ENCODE measurements at regions not wholly inside any gene's neighbourhood (a gene's known extent, or its start where the extent isn't known, plus 50 kb on each side); places are given as distances from the start of the nearest gene placed in this dataset.

DNA sequence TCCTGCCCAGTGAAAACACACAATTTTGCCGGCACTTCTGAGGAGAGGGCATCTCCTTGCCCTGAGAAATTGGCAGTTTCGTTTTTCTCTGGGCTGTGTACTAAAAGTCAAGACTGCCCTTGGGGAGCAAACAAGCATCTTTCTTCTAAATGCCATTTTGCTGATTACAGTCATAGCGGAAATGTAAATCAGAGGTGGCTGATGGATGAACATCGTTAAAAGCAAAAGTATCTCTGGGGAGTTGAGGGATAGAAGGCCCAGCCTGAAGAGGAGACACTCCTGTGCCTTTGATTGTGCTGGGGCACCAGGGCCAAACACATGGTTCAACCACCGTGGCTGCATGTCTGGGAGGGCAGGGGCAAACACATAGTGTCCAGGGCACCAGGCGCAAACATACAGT is 49.8 kb downstream of the ABCC12 start:
- H3K27ac Mint-ChIP-seq, result no peak overlapping the region
- Histone ChIP-seq H3F3A (ENCODE audit: low read depth) (peaks cover 12% of the 10 kb centered on the region), H3K9me3 (ENCODE audit: low read depth) (no peaks in the 10 kb centered on the region), H3K4me2 (no peak overlapping the region), H3K27me3 (no peaks in the 10 kb centered on the region), H4K20me1 (ENCODE audit: low read depth) (no peaks in the 10 kb centered on the region), H3K79me2 (ENCODE audit: low read depth) (no peaks in the 10 kb centered on the region), H3K27ac (no peak overlapping the region), H3K4me1 (peaks cover 40% of the 10 kb centered on the region), H3K4me3 (no peak overlapping the region), H2AFZ (replicated peaks) (no peak overlapping the region), H3K9ac (no peak overlapping the region), H3K36me3 (no peaks in the 10 kb centered on the region)
- TF ChIP-seq, protein P1, sequence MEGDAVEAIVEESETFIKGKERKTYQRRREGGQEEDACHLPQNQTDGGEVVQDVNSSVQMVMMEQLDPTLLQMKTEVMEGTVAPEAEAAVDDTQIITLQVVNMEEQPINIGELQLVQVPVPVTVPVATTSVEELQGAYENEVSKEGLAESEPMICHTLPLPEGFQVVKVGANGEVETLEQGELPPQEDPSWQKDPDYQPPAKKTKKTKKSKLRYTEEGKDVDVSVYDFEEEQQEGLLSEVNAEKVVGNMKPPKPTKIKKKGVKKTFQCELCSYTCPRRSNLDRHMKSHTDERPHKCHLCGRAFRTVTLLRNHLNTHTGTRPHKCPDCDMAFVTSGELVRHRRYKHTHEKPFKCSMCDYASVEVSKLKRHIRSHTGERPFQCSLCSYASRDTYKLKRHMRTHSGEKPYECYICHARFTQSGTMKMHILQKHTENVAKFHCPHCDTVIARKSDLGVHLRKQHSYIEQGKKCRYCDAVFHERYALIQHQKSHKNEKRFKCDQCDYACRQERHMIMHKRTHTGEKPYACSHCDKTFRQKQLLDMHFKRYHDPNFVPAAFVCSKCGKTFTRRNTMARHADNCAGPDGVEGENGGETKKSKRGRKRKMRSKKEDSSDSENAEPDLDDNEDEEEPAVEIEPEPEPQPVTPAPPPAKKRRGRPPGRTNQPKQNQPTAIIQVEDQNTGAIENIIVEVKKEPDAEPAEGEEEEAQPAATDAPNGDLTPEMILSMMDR (IDR thresholded peaks at IDR 0.05), result no peak
- no peak for TF ChIP-seq EZH2phosphoT487 (IDR thresholded peaks at IDR 0.05)
- no peak for TF ChIP-seq EZH2 (IDR thresholded peaks at IDR 0.05)
- no peaks in the 10 kb centered on the region for H3K36me3 Mint-ChIP-seq
- peaks cover 8% of the 10 kb centered on the region for H3K27me3 Mint-ChIP-seq (ENCODE audit: insufficient read depth, low read depth)
- peaks cover 69% of the 10 kb centered on the region for H3K4me1 Mint-ChIP-seq
- H3K4me3 Mint-ChIP-seq, result peak overlapping the region; percentile 2
- DNase-seq (ENCODE audit: low spot score), result no peak
- peaks cover 4% of the 10 kb centered on the region for H3K9me3 Mint-ChIP-seq

- H3K4me3 ChIP-seq, result no peak overlapping the region
- DNase-seq (ENCODE audit: low spot score), result no peak
- Mint-ChIP-seq H3K27ac (peak overlapping the region; percentile 93), H3K4me1 (peaks cover 63% of the 10 kb centered on the region), H3K4me3 (no peak overlapping the region), H3K27me3 (ENCODE audit: insufficient read depth, low read depth) (peaks cover 8% of the 10 kb centered on the region), H3K9me3 (peaks cover 4% of the 10 kb centered on the region), H3K36me3 (no peaks in the 10 kb centered on the region)
- H3K36me3 ChIP-seq, result no peaks in the 10 kb centered on the region
- H3K27ac ChIP-seq, result no peak overlapping the region
- peaks cover 12% of the 10 kb centered on the region for H3F3A ChIP-seq (ENCODE audit: low read depth)
- no peaks in the 10 kb centered on the region for H4K20me1 ChIP-seq (ENCODE audit: low read depth)
- no peaks in the 10 kb centered on the region for H3K9me3 ChIP-seq (ENCODE audit: low read depth)
- H3K27me3 ChIP-seq, result no peaks in the 10 kb centered on the region
- H3K79me2 ChIP-seq (ENCODE audit: low read depth), result no peaks in the 10 kb centered on the region
- no peak overlapping the region for H3K4me2 ChIP-seq
- H3K4me1 ChIP-seq, result peaks cover 40% of the 10 kb centered on the region
- TF ChIP-seq EZH2phosphoT487 (IDR thresholded peaks at IDR 0.05), result no peak
- TF ChIP-seq, protein P1 (IDR thresholded peaks at IDR 0.05), result no peak
- no peak for TF ChIP-seq EZH2 (IDR thresholded peaks at IDR 0.05)
- no peak overlapping the region for H2AFZ ChIP-seq (replicated peaks)
- H3K9ac ChIP-seq, result no peak overlapping the region
These were observed 50.3 kb downstream of the ABCC12 start for GRCh38 chr16:48105456-48105855.

DNA sequence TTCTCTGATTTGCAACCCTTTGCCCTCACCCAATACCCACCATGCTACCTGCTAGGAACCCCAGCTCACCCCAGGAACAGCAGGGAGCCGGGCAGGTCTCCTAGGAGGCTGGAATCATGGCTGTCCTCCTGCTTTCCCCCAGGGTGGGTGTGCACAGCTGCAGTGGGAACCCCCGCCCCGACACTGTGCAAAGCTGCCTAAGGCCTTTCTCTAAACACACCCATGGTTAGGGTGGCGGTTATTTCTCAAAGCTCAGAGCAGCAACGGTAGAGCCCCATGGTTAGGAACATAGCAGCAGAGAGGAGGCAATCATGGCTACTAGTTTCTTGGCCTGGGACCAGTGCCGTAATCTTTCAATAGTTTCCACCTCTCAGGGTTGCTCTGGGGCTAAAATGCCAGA is 52.2 kb downstream of the ABCC12 start:
- Histone ChIP-seq H3K4me1 (peaks cover 26% of the 10 kb centered on the region), H3K79me2 (ENCODE audit: low read depth) (no peaks in the 10 kb centered on the region), H3K36me3 (no peaks in the 10 kb centered on the region), H3K4me2 (no peak overlapping the region), H3K9ac (no peak overlapping the region), H3K27ac (no peak overlapping the region), H4K20me1 (ENCODE audit: low read depth) (no peaks in the 10 kb centered on the region), H3K27me3 (no peaks in the 10 kb centered on the region), H3K9me3 (ENCODE audit: low read depth) (no peaks in the 10 kb centered on the region), H3K4me3 (no peak overlapping the region), H3F3A (ENCODE audit: low read depth) (no peaks in the 10 kb centered on the region), H2AFZ (replicated peaks) (peak overlapping the region; percentile 82)
- Mint-ChIP-seq H3K4me3 (no peak overlapping the region), H3K9me3 (peaks cover 4% of the 10 kb centered on the region), H3K36me3 (no peaks in the 10 kb centered on the region), H3K27me3 (ENCODE audit: insufficient read depth, low read depth) (peaks cover 11% of the 10 kb centered on the region), H3K27ac (no peak overlapping the region), H3K4me1 (peaks cover 51% of the 10 kb centered on the region)
- DNase-seq (ENCODE audit: low spot score), result no peak
- TF ChIP-seq, protein P1 (IDR thresholded peaks at IDR 0.05), result no peak
- TF ChIP-seq EZH2phosphoT487 (IDR thresholded peaks at IDR 0.05) (no peak), EZH2 (IDR thresholded peaks at IDR 0.05) (no peak)
